ENCODE measurements at regions not wholly inside any gene's neighbourhood (a gene's known extent, or its start where the extent isn't known, plus 50 kb on each side); places are given as distances from the start of the nearest gene placed in this dataset.

DNA sequence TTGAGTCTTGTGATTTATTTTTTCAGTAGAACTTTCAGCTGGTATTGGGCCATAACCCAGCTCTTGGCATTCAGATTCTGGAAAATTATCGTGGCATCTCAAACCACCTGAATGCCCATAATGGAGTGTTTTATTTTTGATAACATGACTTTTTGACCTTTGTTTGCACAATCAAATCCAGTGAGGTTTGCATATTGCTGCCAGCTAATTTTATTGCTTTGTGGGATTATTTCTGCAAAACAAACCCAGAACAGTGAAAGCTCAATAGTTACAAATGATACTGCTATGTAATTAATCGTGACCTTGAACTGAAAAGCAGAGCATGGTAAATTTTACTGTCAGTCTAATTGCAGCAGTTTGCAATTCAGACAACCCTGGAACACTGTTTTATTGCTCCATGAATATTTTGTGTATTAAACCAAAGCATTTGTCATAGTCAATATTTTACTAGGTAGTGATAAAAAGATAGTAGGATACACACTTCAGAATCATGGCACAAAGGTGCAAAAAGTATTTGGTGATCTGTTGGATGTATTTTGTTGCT is 255.2 kb upstream of the NAV3 start:
- TF ChIP-seq SUZ12 (IDR thresholded peaks at IDR 0.05; ENCODE audit: extremely low read depth, insufficient read depth, insufficient read length) = no peak
- TF ChIP-seq YY1 (IDR thresholded peaks at IDR 0.05; ENCODE audit: insufficient read depth, insufficient read length) = no peak

Data from NT2/D1 (cell line).